COR-L47 (cell line): ENCODE measurements at regions not wholly inside any gene's neighbourhood (a gene's known extent, or its start where the extent isn't known, plus 50 kb on each side); places are given as distances from the start of the nearest gene placed in this dataset.
"Not testable (repeated sequence)": the region's sequence is repeated elsewhere in the genome, so short reads cannot be mapped to it uniquely, and the experiment has no call there.

ENCODE experiments used
- DNase-seq: peaks from one replicate; lab custom pipeline; 2025; lab: John Stamatoyannopoulos, UW

GRCh38 chr13:47892374-47892773 lies 108.7 kb downstream of the SUCLA2 start:
- no peak for DNase-seq

- no peak for DNase-seq
Measured at GRCh38 chr13:47890146-47890814, 110.8 kb downstream of the SUCLA2 start.

GRCh38 chr13:47886314-47886713 lies 114.8 kb downstream of the SUCLA2 start:
- DNase-seq: no peak

- DNase-seq: no peak
Measured at GRCh38 chr13:47875201-47875600, 125.9 kb downstream of the SUCLA2 start.

GRCh38 chr13:47873987-47874386 lies 127.1 kb downstream of the SUCLA2 start:
- DNase-seq: not testable (repeated sequence)

- DNase-seq: not testable (repeated sequence)
Measured at GRCh38 chr13:47873319-47873718, 127.8 kb downstream of the SUCLA2 start.

- no peak for DNase-seq
Measured at GRCh38 chr13:47869776-47870175, 131.3 kb downstream of the SUCLA2 start.

- DNase-seq: no peak
Measured at GRCh38 chr13:47865883-47866282, 135.2 kb downstream of the SUCLA2 start.

GRCh38 chr13:47862841-47863240 lies 138.2 kb downstream of the SUCLA2 start:
- no peak for DNase-seq

GRCh38 chr13:47859165-47859564 lies 141.9 kb downstream of the SUCLA2 start:
- DNase-seq: no peak

GRCh38 chr13:47858042-47859025 lies 142.7 kb downstream of the SUCLA2 start:
- no peak for DNase-seq

- DNase-seq: no peak
Measured at GRCh38 chr13:47853236-47853635, 147.8 kb downstream of the SUCLA2 start.

- no peak for DNase-seq
Measured at GRCh38 chr13:47846886-47847285, 154.2 kb downstream of the SUCLA2 start.

- no peak for DNase-seq
Measured at GRCh38 chr13:47845981-47846380, 155.1 kb downstream of the SUCLA2 start.

GRCh38 chr13:47843005-47843404 lies 158.1 kb downstream of the SUCLA2 start:
- no peak for DNase-seq

GRCh38 chr13:47841151-47841550 lies 159.9 kb downstream of the SUCLA2 start:
- DNase-seq: no peak

- no peak for DNase-seq
Measured at GRCh38 chr13:47837906-47838305, 163.2 kb downstream of the SUCLA2 start.

GRCh38 chr13:47837104-47837880 lies 163.8 kb downstream of the SUCLA2 start:
- no peak for DNase-seq

- no peak for DNase-seq
Measured at GRCh38 chr13:47835470-47836228, 165.4 kb downstream of the SUCLA2 start.

GRCh38 chr13:47832458-47832972 lies 168.6 kb downstream of the SUCLA2 start:
- DNase-seq: no peak

GRCh38 chr13:47831265-47831664 lies 169.8 kb downstream of the SUCLA2 start:
- no peak for DNase-seq
